T-cell (primary cell): ENCODE measurements at regions not wholly inside any gene's neighbourhood (a gene's known extent, or its start where the extent isn't known, plus 50 kb on each side); places are given as distances from the start of the nearest gene placed in this dataset.

Source experiments
- ATAC-seq, 4 experiments: fragments of 200-7000 bp in 3 of 4; fragments of 150-1000 bp in 1 of 4; cut with Tn5 transposase; replicated peaks in 1 of 4; 1 replicate in 3 of 4; 2 replicates in 1 of 4; pipeline ENCODE4 v1.10.0; 2021; ENCODE audit warnings: moderate library complexity in 3 of 4, mild to moderate bottlenecking in 2 of 4, moderate number of reproducible peaks in 1 of 4
- CTCF ChIA-PET, 2 donors: fragments of 300-600 bp; sonication (Branson Sonifier 250); formaldehyde crosslinking; loops; one replicate each; lab custom pipeline; 2022; ENCODE audit warnings: antibody characterized with exemption in 2 of 2; lab: Charles Lee
- POLR2A ChIA-PET, 2 donors: fragments of 300-600 bp; sonication (Branson Sonifier 250); formaldehyde crosslinking; loops; one replicate each; lab custom pipeline; 2022; ENCODE audit warnings: antibody characterized with exemption in 2 of 2; lab: Charles Lee
- DNase-seq, 35 experiments: peaks; one replicate each; pipeline versions ENCODE4 v3.0.0 to v3.0.0-alpha.2; 2013 to 2023
- H3K27ac ChIP-seq: one replicate; pipeline ENCODE4 v1.5.1; 2013; ENCODE audit warnings: low read length
- H3K27me3 ChIP-seq, 2 experiments: replicated peaks in 1 of 2; 1 replicate in 1 of 2; 2 replicates in 1 of 2; pipeline versions ENCODE4 v1.6.1 to v1.7.0; 2013; ENCODE audit warnings: low read length in 1 of 2, mixed read lengths in 1 of 2; ENCODE audit not compliant: control insufficient read depth in 2 of 2, insufficient read depth in 2 of 2; ENCODE audit errors: extremely low read depth in 1 of 2
- H3K36me3 ChIP-seq, 2 donors: 1 replicate in 1 of 2; 2 replicates in 1 of 2; pipeline versions ENCODE4 v1.6.1 to v1.7.0; 2013; ENCODE audit warnings: low read length in 1 of 2; ENCODE audit not compliant: control insufficient read depth in 2 of 2, insufficient read depth in 1 of 2; ENCODE audit errors: extremely low read depth in 1 of 2
- H3K4me1 ChIP-seq, 2 experiments: 1 replicate in 1 of 2; 2 replicates in 1 of 2; pipeline versions ENCODE4 v1.6.1 to v1.7.0; 2013; ENCODE audit warnings: low read length in 2 of 2, mixed read lengths in 1 of 2; ENCODE audit not compliant: insufficient read depth in 2 of 2, control insufficient read depth in 1 of 2; ENCODE audit errors: extremely low read depth in 1 of 2
- H3K4me3 ChIP-seq, 2 donors: 1 replicate in 1 of 2; 2 replicates in 1 of 2; pipeline versions ENCODE4 v1.5.1 to v1.7.0; 2013; ENCODE audit warnings: mild to moderate bottlenecking in 2 of 2, low read length in 1 of 2, moderate library complexity in 1 of 2; ENCODE audit not compliant: control insufficient read depth in 1 of 2; ENCODE audit errors: extremely low read depth in 1 of 2
- H3K9me3 ChIP-seq: 2 replicates; pipeline ENCODE4 v1.7.0; 2013
- H3K27ac Mint-ChIP-seq, 2 donors: one replicate each; pipeline ENCODE4 v1.8.0; 2020 to 2021; ENCODE audit warnings: mild to moderate bottlenecking in 2 of 2, mixed read lengths in 2 of 2
- H3K27me3 Mint-ChIP-seq, 2 donors: one replicate each; pipeline ENCODE4 v1.8.0; 2021 to 2022; ENCODE audit warnings: mixed read lengths in 2 of 2
- H3K36me3 Mint-ChIP-seq: one replicate; pipeline ENCODE4 v1.8.0; 2021; ENCODE audit warnings: mixed read lengths
- H3K4me1 Mint-ChIP-seq, 3 donors: one replicate each; pipeline ENCODE4 v1.8.0; 2020 to 2022; ENCODE audit warnings: mixed read lengths in 3 of 3, mild to moderate bottlenecking in 1 of 3
- H3K4me3 Mint-ChIP-seq, 3 donors: one replicate each; pipeline ENCODE4 v1.8.0; 2020 to 2022; ENCODE audit warnings: mild to moderate bottlenecking in 3 of 3, mixed read lengths in 3 of 3, moderate library complexity in 3 of 3
- H3K9me3 Mint-ChIP-seq, 3 donors: one replicate each; pipeline ENCODE4 v1.8.0; 2020 to 2022; ENCODE audit warnings: mixed read lengths in 3 of 3
- WGBS: methylation state at CpG from one replicate; pipeline ENCODE4 v1.1.5; 2013; ENCODE audit warnings: missing lambda C conversion rate; ENCODE audit not compliant: insufficient coverage; 5-methylcytosine and 5-hydroxymethylcytosine counted together

GRCh38 chr5:61614606-61615005 is 282.5 kb downstream of the ZSWIM6 start:
- H3K36me3 Mint-ChIP-seq, result no peaks in the 10 kb centered on the region
- POLR2A ChIA-PET, result no interaction called here
- H3K27ac Mint-ChIP-seq, result no peak overlapping the region
- no peaks in the 10 kb centered on the region for H3K9me3 Mint-ChIP-seq
- CTCF ChIA-PET, result interaction anchor here in 1 of 2 donors (0.6 kb wide), 1 partner anchor 896 kb away, joined by 3 read pairs; no protein-coding TSS in a partner anchor
- no peak overlapping the region for H3K4me3 ChIP-seq
- ATAC-seq (no peak), DNase-seq (no peak)
- no peaks in the 10 kb centered on the region for H3K4me1 ChIP-seq
- peaks cover 0 to 7% of the 10 kb centered on the region in 2 experiments for H3K27me3 ChIP-seq
- no peak overlapping the region for H3K4me3 Mint-ChIP-seq
- 89% methylated on average over 1 of the region's 3 CpGs for WGBS
- no peak overlapping the region for H3K27ac ChIP-seq
- H3K27me3 Mint-ChIP-seq, result peaks cover 15 to 16% of the 10 kb centered on the region in 2 donors
- no peaks in the 10 kb centered on the region for H3K9me3 ChIP-seq
- H3K36me3 ChIP-seq, result no peaks in the 10 kb centered on the region
- H3K4me1 Mint-ChIP-seq, result no peaks in the 10 kb centered on the region

GRCh38 chr5:61617039-61617438 is 285.0 kb downstream of the ZSWIM6 start:
- Histone ChIP-seq H3K9me3 (no peaks in the 10 kb centered on the region), H3K27ac (no peak overlapping the region), H3K27me3 (peaks cover 0 to 13% of the 10 kb centered on the region in 2 experiments), H3K4me3 (no peak overlapping the region), H3K36me3 (no peaks in the 10 kb centered on the region), H3K4me1 (no peaks in the 10 kb centered on the region)
- ATAC-seq, result no peak
- H3K4me3 Mint-ChIP-seq, result no peak overlapping the region
- WGBS, result 73% methylated on average over 2 of the region's 3 CpGs
- H3K4me1 Mint-ChIP-seq, result no peaks in the 10 kb centered on the region
- no peak overlapping the region for H3K27ac Mint-ChIP-seq
- no peaks in the 10 kb centered on the region for H3K36me3 Mint-ChIP-seq
- DNase-seq, result no peak
- POLR2A ChIA-PET, result no interaction called here
- CTCF ChIA-PET, result no interaction called here
- H3K9me3 Mint-ChIP-seq, result no peaks in the 10 kb centered on the region
- peaks cover 16 to 19% of the 10 kb centered on the region in 2 donors for H3K27me3 Mint-ChIP-seq

GRCh38 chr5:61617995-61618525 is 286.0 kb downstream of the ZSWIM6 start:
- 86% methylated on average over 1 of the region's 2 CpGs for WGBS
- H3K4me1 Mint-ChIP-seq, result no peaks in the 10 kb centered on the region
- ATAC-seq, result no peak

GRCh38 chr5:61618577-61618976 is 286.5 kb downstream of the ZSWIM6 start:
- Mint-ChIP-seq H3K27ac (no peak overlapping the region), H3K36me3 (no peaks in the 10 kb centered on the region), H3K9me3 (no peaks in the 10 kb centered on the region), H3K27me3 (peaks cover 13 to 23% of the 10 kb centered on the region in 2 donors), H3K4me3 (no peak overlapping the region), H3K4me1 (no peaks in the 10 kb centered on the region)
- no peak overlapping the region for H3K4me3 ChIP-seq
- H3K27ac ChIP-seq, result no peak overlapping the region
- no CpG with 5 or more reads among the region's 4 CpGs for WGBS
- no peak for DNase-seq
- H3K9me3 ChIP-seq, result no peaks in the 10 kb centered on the region
- H3K36me3 ChIP-seq, result no peaks in the 10 kb centered on the region
- peaks cover 0 to 13% of the 10 kb centered on the region in 2 experiments for H3K27me3 ChIP-seq
- ATAC-seq, result no peak
- CTCF ChIA-PET, result no interaction called here
- POLR2A ChIA-PET, result no interaction called here
- no peaks in the 10 kb centered on the region for H3K4me1 ChIP-seq

More at GRCh38 chr5:61617995-61618525, 286.0 kb downstream of the ZSWIM6 start:
- Mint-ChIP-seq H3K27me3 (peaks cover 14 to 24% of the 10 kb centered on the region in 2 donors), H3K36me3 (no peaks in the 10 kb centered on the region), H3K9me3 (no peaks in the 10 kb centered on the region), H3K4me3 (no peak overlapping the region), H3K27ac (no peak overlapping the region)
- peaks cover 0 to 13% of the 10 kb centered on the region in 2 experiments for H3K27me3 ChIP-seq
- DNase-seq, result no peak
- no peaks in the 10 kb centered on the region for H3K4me1 ChIP-seq
- no peaks in the 10 kb centered on the region for H3K36me3 ChIP-seq
- H3K27ac ChIP-seq, result no peak overlapping the region
- H3K4me3 ChIP-seq, result no peak overlapping the region
- ChIA-PET POLR2A (no interaction called here), CTCF (no interaction called here)
- H3K9me3 ChIP-seq, result no peaks in the 10 kb centered on the region

- no peak overlapping the region for H3K4me3 Mint-ChIP-seq
- Histone ChIP-seq H3K27ac (no peak overlapping the region), H3K9me3 (no peaks in the 10 kb centered on the region), H3K4me3 (no peak overlapping the region), H3K4me1 (no peaks in the 10 kb centered on the region), H3K27me3 (peaks cover 0 to 13% of the 10 kb centered on the region in 2 experiments), H3K36me3 (no peaks in the 10 kb centered on the region)
- H3K27me3 Mint-ChIP-seq, result peaks cover 7 to 23% of the 10 kb centered on the region in 2 donors
- CTCF ChIA-PET, result no interaction called here
- ATAC-seq (no peak), DNase-seq (no peak)
- no peak overlapping the region for H3K27ac Mint-ChIP-seq
- H3K9me3 Mint-ChIP-seq, result no peaks in the 10 kb centered on the region
- WGBS, result 100% methylated on average over 1 of the region's 3 CpGs
- no peaks in the 10 kb centered on the region for H3K4me1 Mint-ChIP-seq
- POLR2A ChIA-PET, result no interaction called here
- no peaks in the 10 kb centered on the region for H3K36me3 Mint-ChIP-seq
These were observed 287.2 kb downstream of the ZSWIM6 start for GRCh38 chr5:61619289-61619688.

- H3K36me3 Mint-ChIP-seq, result no peaks in the 10 kb centered on the region
- H3K4me1 ChIP-seq, result no peaks in the 10 kb centered on the region
- no CpG with 5 or more reads among the region's 8 CpGs for WGBS
- no peak overlapping the region for H3K27ac Mint-ChIP-seq
- ATAC-seq (no peak), DNase-seq (no peak)
- H3K36me3 ChIP-seq, result no peaks in the 10 kb centered on the region
- no peaks in the 10 kb centered on the region for H3K9me3 Mint-ChIP-seq
- no peaks in the 10 kb centered on the region for H3K9me3 ChIP-seq
- ChIA-PET POLR2A (no interaction called here), CTCF (no interaction called here)
- H3K4me3 ChIP-seq, result no peak overlapping the region
- H3K27ac ChIP-seq, result no peak overlapping the region
- no peak overlapping the region for H3K4me3 Mint-ChIP-seq
- peaks cover 0 to 1% (median 1%) of the 10 kb centered on the region in 3 donors for H3K4me1 Mint-ChIP-seq
- H3K27me3 ChIP-seq, result peaks cover 0 to 15% of the 10 kb centered on the region in 2 experiments
- H3K27me3 Mint-ChIP-seq, result peaks cover 7 to 28% of the 10 kb centered on the region in 2 donors
These were observed 287.9 kb downstream of the ZSWIM6 start for GRCh38 chr5:61619777-61620518.
